HG02763 (cell line): ENCODE measurements at regions not wholly inside any gene's neighbourhood (a gene's known extent, or its start where the extent isn't known, plus 50 kb on each side); places are given as distances from the start of the nearest gene placed in this dataset.
"Not testable (repeated sequence)": the region's sequence is repeated elsewhere in the genome, so short reads cannot be mapped to it uniquely, and the experiment has no call there.

Experiments used
- ATAC-seq: cut with Tn5 transposase; IDR thresholded peaks from one replicate; pipeline ENCODE4 v1.9.1; 2021; ENCODE audit warnings: mild to moderate bottlenecking, moderate library complexity; ENCODE audit not compliant: unreplicated experiment

GRCh38 chr10:34016576-34016975 lies 682.1 kb upstream of the NRP1 start:
- no peak for ATAC-seq

- ATAC-seq, result no peak
These were observed 681.2 kb upstream of the NRP1 start for GRCh38 chr10:34015700-34016099.

- ATAC-seq, result no peak
These were observed 678.8 kb upstream of the NRP1 start for GRCh38 chr10:34013235-34013634.

- ATAC-seq, result no peak
These were observed 676.4 kb upstream of the NRP1 start for GRCh38 chr10:34010891-34011290.

GRCh38 chr10:34010228-34010627 lies 675.8 kb upstream of the NRP1 start:
- not testable (repeated sequence) for ATAC-seq

DNA sequence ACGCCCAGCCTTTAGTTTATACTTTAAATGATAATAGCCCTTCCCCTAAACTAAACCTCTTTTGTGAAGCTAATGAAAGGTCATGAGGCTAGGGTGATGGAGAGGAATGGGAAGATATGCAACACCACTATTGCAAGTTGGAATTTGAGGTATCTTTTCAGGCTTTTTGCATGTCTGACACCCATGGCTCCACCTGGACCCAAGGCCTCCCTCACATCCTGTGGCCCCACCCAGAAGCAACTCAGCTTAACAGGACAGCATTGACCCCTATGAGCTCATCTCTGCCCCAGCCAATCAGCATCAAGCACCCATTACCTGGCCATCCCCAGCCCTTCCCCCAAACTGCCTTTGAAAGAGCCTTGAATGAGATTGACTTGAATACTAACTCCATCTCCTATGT lies 674.2 kb upstream of the NRP1 start:
- no peak for ATAC-seq

DNA sequence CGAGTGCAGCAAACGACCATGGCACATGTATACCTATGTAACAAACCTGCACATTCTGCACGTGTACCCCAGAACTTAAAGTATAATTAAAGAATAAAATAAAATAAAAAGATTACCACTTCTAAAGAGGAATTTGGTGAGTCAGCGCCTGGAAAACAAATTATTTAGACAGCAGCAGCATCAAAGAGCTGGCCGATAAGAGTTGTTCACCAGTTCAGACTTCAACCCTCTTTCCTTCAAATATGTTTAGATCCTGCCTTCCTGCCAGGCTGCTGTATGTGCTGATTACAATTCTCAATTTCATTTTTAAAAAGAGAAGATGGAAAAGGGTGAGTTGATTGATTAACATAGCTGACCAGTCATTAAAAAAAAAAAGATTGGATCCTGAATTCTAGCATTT lies 672.0 kb upstream of the NRP1 start:
- ATAC-seq, result no peak

- ATAC-seq, result no peak
These were observed 669.1 kb upstream of the NRP1 start for GRCh38 chr10:34003561-34003960.

DNA sequence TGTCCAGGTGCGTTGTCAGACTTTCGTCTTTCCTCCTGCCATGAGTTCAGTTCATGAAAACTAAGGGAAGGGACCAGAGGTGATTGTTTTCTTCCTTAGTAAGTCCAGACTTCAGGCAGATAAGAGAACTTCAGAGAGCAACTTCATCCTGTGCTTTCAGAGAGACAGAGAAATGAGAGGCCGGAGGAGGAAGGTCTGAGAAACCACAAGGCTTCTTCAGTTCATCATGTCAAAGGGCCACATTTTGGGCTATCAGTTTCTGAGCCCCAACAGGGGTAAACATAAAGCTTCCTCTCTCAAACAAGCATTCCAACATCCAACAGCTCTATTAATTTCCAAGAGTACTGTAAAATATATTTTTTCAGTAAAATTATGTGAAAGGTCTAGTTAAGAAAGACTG lies 668.4 kb upstream of the NRP1 start:
- no peak for ATAC-seq

GRCh38 chr10:34001831-34002230 lies 667.4 kb upstream of the NRP1 start:
- no peak for ATAC-seq

DNA sequence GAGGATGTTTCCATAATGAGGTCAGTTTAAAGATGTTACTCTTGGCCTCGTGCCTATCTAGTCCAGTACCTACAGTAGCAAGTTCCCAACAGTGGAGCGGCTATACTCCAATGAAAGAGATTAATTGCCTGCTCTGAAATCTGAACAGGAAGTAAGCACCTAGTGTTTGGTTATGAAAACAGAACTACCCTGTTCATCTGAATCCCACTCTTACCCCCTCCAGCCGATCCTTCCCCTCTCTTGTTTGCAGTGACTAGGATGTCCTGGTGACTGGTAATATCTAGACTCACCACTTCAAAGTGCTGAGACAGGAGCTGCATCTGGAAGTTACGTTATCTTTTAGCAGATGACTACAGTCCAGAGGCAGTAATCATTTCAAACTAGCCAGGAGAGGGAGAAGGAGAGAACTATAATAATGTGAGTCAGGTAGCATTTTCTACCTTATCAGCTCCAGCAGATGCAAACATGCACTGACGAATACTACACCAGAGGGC lies 666.7 kb upstream of the NRP1 start:
- no peak for ATAC-seq

GRCh38 chr10:33993917-33994316 lies 659.5 kb upstream of the NRP1 start:
- ATAC-seq, result no peak

DNA sequence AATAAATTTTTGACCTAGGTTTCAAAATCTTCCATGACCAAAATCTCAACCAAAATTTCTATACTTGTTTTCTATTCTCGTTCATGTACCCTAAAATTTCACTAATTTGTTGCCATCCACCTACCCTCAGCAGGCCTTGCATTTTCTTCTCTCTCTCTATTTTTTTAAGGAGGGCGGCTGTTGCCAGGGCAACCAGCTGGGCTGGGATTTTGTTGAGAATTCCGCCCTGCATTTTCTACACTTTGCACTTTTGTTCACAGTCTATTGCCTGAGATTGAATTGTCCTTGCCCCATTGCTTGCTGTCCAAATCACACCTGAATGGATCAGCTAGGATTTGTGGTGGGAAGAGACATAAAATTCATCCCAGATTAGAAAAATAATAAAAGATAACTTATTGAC lies 657.5 kb upstream of the NRP1 start:
- no peak for ATAC-seq

GRCh38 chr10:33986515-33986914 lies 652.0 kb upstream of the NRP1 start:
- no peak for ATAC-seq

DNA sequence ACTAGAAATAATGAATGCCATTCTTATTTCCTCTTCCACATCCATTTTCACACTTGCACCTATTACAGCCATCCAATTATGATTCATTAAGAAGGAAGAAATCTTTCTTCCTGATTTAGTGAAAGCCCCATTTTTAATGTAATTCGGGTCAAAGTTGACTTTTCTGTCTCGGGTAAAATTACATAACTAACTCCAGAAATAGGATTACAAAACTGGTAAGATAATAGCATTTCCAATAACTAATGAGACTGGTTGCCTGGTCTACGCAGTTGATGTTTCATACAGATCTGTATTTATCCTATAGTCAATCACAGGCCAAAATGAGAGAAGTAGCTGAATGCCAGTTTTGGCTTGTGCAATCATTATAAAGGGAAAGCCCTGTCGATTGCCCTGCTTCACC lies 651.5 kb upstream of the NRP1 start:
- ATAC-seq, result no peak

DNA sequence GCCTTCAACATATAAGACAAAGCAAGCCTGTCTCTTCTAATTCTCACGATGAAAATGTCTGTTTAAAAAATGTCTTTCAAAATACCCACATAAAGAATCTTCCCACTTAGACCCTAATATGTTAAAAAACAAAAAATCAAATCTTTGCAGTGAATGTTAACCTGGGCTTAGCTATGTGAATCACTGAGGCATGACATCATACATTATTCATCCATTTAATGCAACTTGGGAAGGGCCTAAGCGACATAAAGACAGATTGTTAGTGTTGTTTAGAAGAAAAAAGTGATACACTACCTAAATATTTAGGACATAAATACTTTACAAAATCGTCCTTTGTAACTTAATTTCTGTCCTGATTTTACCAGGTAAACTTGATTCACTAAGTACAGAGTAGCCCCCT lies 648.5 kb upstream of the NRP1 start:
- no peak for ATAC-seq

- ATAC-seq, result no peak
These were observed 646.8 kb upstream of the NRP1 start for GRCh38 chr10:33981301-33981700.

DNA sequence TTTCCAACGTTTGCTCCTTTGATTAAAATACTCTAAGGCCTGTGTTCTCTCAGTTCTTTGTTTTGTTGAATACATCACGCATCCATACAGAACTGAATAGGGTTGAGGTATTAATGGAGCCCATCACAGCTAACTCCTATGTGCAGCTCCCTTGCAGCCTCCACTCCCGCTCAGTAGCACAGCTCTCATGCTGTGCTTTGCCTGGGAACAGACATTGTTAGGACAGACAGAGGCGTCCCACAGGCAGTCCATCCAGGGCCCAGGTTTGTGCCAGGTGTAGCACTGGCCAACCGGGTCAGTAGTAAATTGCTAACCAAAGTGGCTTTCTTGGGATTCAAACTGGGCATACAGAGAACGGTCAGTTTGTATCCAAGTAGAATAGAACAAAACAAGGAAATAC lies 644.7 kb upstream of the NRP1 start:
- no peak for ATAC-seq

DNA sequence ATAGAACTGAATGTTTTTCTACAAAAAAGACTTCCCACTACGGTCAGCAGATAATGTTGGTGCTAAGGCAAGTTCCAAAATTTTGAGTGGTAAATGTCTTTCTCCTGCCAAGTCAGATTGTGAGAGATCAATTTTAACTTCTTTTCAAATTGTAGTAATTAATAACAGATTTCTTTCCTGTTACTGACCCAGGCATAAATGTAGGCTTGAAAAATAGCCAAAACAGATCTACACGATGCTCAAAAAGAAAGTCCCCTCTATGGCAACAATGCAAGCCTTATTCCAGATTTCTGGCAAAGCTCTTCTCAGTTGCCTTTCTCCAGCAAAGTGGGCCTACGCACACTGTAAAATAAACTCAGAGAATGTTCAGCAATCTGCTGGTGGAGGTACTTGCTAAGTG lies 641.0 kb upstream of the NRP1 start:
- ATAC-seq, result no peak

GRCh38 chr10:33974976-33975478 lies 640.6 kb upstream of the NRP1 start:
- ATAC-seq, result no peak

GRCh38 chr10:33968983-33969382 lies 634.5 kb upstream of the NRP1 start:
- ATAC-seq, result no peak

GRCh38 chr10:33967606-33968120 lies 633.2 kb upstream of the NRP1 start:
- no peak for ATAC-seq

DNA sequence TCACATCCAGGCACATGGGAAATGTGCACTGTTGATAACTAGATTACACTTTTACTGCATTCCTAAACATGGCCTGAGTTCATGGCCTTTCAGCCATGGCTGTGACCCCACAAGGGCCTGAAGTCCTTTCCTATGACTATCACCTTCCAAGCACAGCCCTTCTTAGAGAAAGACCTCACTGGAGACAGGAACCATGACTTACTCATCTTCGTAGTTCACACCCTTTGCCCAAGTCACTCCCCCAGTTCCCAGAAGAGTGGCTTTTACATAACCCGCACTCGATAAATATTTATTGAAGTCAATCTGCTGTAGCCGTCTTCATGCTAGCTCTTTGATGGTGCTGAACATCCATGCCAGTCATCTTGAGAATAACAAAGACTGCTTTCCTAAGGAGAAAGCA lies 632.5 kb upstream of the NRP1 start:
- no peak for ATAC-seq
